Tibial nerve (tissue), 4 donors: ENCODE measurements at regions not wholly inside any gene's neighbourhood (a gene's known extent, or its start where the extent isn't known, plus 50 kb on each side); places are given as distances from the start of the nearest gene placed in this dataset.
"Not testable (repeated sequence)": the region's sequence is repeated elsewhere in the genome, so short reads cannot be mapped to it uniquely, and the experiment has no call there.

Experiments used
- DNase-seq, 2 donors: peaks; one replicate each; pipeline ENCODE4 v3.0.0-alpha.2; 2019; ENCODE audit warnings: low spot score in 2 of 2
- H3K27ac ChIP-seq, 4 donors: fragments of 200-600 bp; sonication (generic) in 3 of 4; one replicate each; pipeline ENCODE4 v1.5.1; 2017 to 2019; ENCODE audit warnings: mild to moderate bottlenecking in 1 of 4
- H3K27me3 ChIP-seq, 2 donors: fragments of 200-600 bp; sonication (generic) in 1 of 2; one replicate each; pipeline versions ENCODE4 v1.5.1 to v1.6.0; 2017 to 2019
- H3K36me3 ChIP-seq, 3 donors: fragments of 200-600 bp; sonication (generic); one replicate each; pipeline ENCODE4 v1.5.1; 2018 to 2019
- H3K4me1 ChIP-seq, 4 donors: fragments of 200-600 bp; sonication (generic) in 3 of 4; one replicate each; pipeline ENCODE4 v1.5.1; 2017 to 2019
- H3K4me3 ChIP-seq, 4 donors: fragments of 200-600 bp; sonication (generic) in 3 of 4; one replicate each; pipeline ENCODE4 v1.5.1; 2017 to 2019; ENCODE audit warnings: mild to moderate bottlenecking in 1 of 4, moderate library complexity in 1 of 4
- H3K9me3 ChIP-seq, 4 donors: fragments of 200-600 bp; sonication (generic) in 3 of 4; one replicate each; pipeline ENCODE4 v1.5.1; 2017 to 2019
- EP300 ChIP-seq, 2 donors: sonication (generic); formaldehyde crosslinking; IDR thresholded peaks; one replicate each; pipeline ENCODE4 v1.6.1; 2017; ENCODE audit warnings: antibody characterized with exemption in 2 of 2, mild to moderate bottlenecking in 1 of 2
- POLR2A ChIP-seq, 2 donors: fragments of 450-650 bp; IDR thresholded peaks; one replicate each; pipeline ENCODE4 v1.6.1; 2017; ENCODE audit warnings: antibody characterized with exemption in 2 of 2, mild to moderate bottlenecking in 2 of 2, moderate library complexity in 2 of 2
- WGBS, 2 donors: methylation state at CpG; one replicate each; pipeline ENCODE4 v1.1.5; 2018; 5-methylcytosine and 5-hydroxymethylcytosine counted together
- TF ChIP-seq, protein P1 (sequence below), 5 experiments: fragments of 200-600 bp in 3 of 5; fragments of 450-650 bp in 2 of 5; sonication (generic) in 3 of 5; IDR thresholded peaks; one replicate each; pipeline ENCODE4 v1.5.1; 2016 to 2019; ENCODE audit warnings: antibody characterized with exemption in 5 of 5, mild to moderate bottlenecking in 3 of 5, moderate library complexity in 2 of 5

DNA sequence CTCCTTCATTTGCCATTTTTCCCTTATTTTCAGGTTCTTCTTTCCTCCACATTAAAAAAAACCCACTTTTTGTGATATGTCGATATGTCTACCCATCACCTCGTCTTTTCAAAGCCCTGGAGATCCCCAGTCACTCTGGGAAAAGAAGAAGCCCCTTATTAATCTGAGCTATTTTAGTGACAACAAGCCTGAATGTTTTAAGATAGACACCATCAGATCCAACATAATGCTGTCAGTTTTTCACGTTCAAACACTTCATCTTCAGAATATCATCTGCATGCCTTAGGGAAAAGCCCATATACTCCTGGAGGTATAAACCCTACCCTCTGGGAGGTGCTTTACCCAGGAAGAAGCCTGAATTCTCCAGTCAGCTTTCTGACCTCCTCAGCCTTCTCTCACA, 464.0 kb upstream of the CDH4 start:
- Histone ChIP-seq H3K4me1 (peaks cover 0 to 16% (median 0%) of the 10 kb centered on the region in 4 donors), H3K36me3 (no peaks in the 10 kb centered on the region), H3K27ac (no peak overlapping the region), H3K9me3 (no peaks in the 10 kb centered on the region), H3K27me3 (no peaks in the 10 kb centered on the region), H3K4me3 (no peak overlapping the region)
- 76 to 78% methylated on average over 3 of the region's 3 CpGs for WGBS, 2 donors
- no peak for DNase-seq
- no peak for TF ChIP-seq EP300 (IDR thresholded peaks at IDR 0.05)
- TF ChIP-seq, protein P1, sequence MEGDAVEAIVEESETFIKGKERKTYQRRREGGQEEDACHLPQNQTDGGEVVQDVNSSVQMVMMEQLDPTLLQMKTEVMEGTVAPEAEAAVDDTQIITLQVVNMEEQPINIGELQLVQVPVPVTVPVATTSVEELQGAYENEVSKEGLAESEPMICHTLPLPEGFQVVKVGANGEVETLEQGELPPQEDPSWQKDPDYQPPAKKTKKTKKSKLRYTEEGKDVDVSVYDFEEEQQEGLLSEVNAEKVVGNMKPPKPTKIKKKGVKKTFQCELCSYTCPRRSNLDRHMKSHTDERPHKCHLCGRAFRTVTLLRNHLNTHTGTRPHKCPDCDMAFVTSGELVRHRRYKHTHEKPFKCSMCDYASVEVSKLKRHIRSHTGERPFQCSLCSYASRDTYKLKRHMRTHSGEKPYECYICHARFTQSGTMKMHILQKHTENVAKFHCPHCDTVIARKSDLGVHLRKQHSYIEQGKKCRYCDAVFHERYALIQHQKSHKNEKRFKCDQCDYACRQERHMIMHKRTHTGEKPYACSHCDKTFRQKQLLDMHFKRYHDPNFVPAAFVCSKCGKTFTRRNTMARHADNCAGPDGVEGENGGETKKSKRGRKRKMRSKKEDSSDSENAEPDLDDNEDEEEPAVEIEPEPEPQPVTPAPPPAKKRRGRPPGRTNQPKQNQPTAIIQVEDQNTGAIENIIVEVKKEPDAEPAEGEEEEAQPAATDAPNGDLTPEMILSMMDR (IDR thresholded peaks at IDR 0.05): no peak
- no peak for TF ChIP-seq POLR2A (IDR thresholded peaks at IDR 0.05)

DNA sequence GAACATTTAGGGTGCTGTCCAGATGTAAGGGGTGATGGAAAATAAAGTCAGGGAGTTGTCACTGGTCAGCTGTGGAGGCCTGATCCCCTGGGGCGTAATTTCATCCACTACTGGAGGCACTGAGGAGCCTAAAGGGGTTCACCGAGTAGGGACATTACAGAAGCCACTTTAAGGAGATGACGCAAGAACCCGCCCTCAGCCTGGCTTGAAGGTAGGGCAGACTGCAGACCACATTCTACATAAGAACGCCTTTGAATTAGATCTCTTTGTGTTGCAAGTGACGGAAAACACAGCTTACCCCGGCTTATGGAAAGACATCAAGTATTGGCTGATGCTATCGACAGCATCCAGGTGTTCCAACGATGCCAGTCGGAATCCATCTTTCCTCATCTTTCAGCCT, 462.7 kb upstream of the CDH4 start:
- 89 to 94% methylated on average over 10 of the region's 10 CpGs for WGBS, 2 donors

DNA sequence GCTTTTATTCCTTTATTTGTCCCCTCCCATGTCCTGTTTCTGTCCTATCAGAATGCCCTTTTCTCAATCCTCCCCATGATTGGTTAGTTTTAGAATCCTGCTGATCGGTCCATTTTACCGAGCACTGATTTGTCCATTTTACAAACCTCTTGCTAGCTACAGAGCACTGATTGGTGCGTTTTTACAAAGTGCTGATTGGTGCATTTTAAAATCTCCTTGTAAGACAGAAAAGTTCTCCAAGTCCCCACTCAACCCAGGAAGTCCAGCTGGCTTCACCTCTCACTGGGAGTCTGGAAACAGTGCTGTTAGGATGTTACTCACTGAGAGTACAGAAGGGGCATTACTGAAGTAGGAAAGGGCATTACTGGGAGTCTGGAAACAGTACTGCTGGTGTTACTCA, 461.7 kb upstream of the CDH4 start:
- peaks cover 0 to 16% (median 0%) of the 10 kb centered on the region in 4 donors for H3K4me1 ChIP-seq
- H3K27me3 ChIP-seq, H3K27ac ChIP-seq, H3K4me3 ChIP-seq, H3K36me3 ChIP-seq, DNase-seq, H3K9me3 ChIP-seq: not testable (repeated sequence)
- WGBS, 2 donors: 88 to 98% methylated on average over 3 of the region's 3 CpGs

More for the DNA sequence above, 462.7 kb upstream of the CDH4 start:
- Histone ChIP-seq H3K36me3 (no peaks in the 10 kb centered on the region), H3K27me3 (no peaks in the 10 kb centered on the region), H3K9me3 (no peaks in the 10 kb centered on the region), H3K27ac (no peak overlapping the region), H3K4me3 (no peak overlapping the region), H3K4me1 (peaks cover 0 to 16% (median 0%) of the 10 kb centered on the region in 4 donors)
- TF ChIP-seq, protein P1 (IDR thresholded peaks at IDR 0.05): no peak
- TF ChIP-seq EP300 (IDR thresholded peaks at IDR 0.05): no peak
- TF ChIP-seq POLR2A (IDR thresholded peaks at IDR 0.05): no peak
- DNase-seq: no peak

DNA sequence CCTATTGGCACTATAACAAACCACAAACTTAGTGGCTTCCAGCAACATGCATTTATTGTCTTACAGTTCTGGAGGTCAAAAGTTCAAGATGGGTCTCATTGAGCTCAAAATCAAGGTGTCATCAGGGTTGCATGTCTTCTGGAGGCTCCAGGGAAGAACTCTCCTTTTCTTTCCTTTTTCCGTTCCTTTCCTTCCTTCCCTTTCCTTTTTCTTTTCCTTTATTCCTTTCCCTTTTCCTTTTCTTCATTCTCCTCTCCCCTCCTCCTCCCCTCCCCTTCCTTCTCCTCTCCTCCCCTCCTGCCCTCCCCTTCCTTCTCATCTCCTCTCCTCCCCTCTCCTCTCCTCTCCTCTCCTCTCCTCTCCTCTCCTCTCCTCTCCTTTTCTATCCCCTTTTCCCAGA, 460.2 kb upstream of the CDH4 start:
- 92 to 100% methylated on average over 1 of the region's 1 CpG for WGBS, 2 donors
- TF ChIP-seq, protein P1 (IDR thresholded peaks at IDR 0.05): no peak
- TF ChIP-seq POLR2A (IDR thresholded peaks at IDR 0.05) (no peak), EP300 (IDR thresholded peaks at IDR 0.05) (no peak)
- H3K9me3 ChIP-seq: no peaks in the 10 kb centered on the region

DNA sequence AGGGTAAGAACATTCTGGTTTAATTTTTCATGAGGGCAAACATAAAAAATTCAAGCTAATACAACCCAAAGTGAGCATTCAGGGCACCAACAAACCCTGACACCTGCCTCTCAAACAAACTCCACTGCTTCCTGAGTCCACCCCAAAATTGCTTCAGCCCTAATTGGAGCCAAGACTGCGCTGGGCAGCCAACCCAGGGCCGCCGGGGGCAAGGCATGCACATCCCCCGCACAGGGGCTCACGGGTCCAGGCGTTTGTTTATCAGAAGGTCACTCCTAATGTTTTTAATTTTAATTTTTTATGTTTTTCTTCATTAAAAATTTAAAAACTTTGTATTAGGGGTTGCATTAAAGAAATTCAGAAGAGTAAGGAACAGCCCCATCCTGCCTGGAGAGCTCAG, 459.1 kb upstream of the CDH4 start:
- TF ChIP-seq EP300 (IDR thresholded peaks at IDR 0.05) (no peak), POLR2A (IDR thresholded peaks at IDR 0.05) (no peak)
- TF ChIP-seq, protein P1 (IDR thresholded peaks at IDR 0.05): no peak
- Histone ChIP-seq H3K4me1 (no peaks in the 10 kb centered on the region), H3K27me3 (no peaks in the 10 kb centered on the region), H3K9me3 (no peaks in the 10 kb centered on the region), H3K36me3 (no peaks in the 10 kb centered on the region), H3K4me3 (no peak overlapping the region), H3K27ac (no peak overlapping the region)
- no peak for DNase-seq
- 86 to 93% methylated on average over 6 of the region's 6 CpGs for WGBS, 2 donors

More for the DNA sequence above, 460.2 kb upstream of the CDH4 start:
- Histone ChIP-seq H3K27me3 (no peaks in the 10 kb centered on the region), H3K4me3 (no peak overlapping the region), H3K27ac (no peak overlapping the region), H3K4me1 (peaks cover 0 to 9% (median 0%) of the 10 kb centered on the region in 4 donors), H3K36me3 (no peaks in the 10 kb centered on the region)
- DNase-seq: no peak

DNA sequence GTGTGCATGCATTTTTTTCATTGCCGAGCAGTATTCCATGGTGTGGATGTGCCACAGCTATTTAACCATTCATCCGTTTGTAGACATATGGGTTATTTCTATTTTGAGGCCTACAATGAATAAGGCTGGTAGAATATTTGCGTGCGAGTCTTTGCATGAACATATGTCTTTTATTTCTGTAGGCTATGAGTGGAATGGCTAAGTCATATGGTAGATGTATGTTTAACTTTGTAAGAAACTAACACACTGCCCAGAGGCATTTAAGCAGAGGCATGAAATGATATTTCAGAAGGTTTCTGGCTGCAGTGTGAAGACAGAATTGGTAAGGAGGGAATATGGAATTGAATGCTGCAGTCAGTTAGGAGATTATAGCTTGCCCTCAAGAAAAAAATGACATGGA, 457.4 kb upstream of the CDH4 start:
- WGBS, 2 donors: 91 to 93% methylated on average over 4 of the region's 4 CpGs
- H3K27me3 ChIP-seq: no peaks in the 10 kb centered on the region
- TF ChIP-seq POLR2A (IDR thresholded peaks at IDR 0.05) (no peak), EP300 (IDR thresholded peaks at IDR 0.05) (no peak)
- TF ChIP-seq, protein P1 (IDR thresholded peaks at IDR 0.05): no peak
- no peaks in the 10 kb centered on the region for H3K4me1 ChIP-seq
- no peaks in the 10 kb centered on the region for H3K36me3 ChIP-seq
- no peak overlapping the region for H3K4me3 ChIP-seq
- no peak for DNase-seq
- no peak overlapping the region for H3K27ac ChIP-seq
- H3K9me3 ChIP-seq: peaks cover 0 to 4% (median 0%) of the 10 kb centered on the region in 4 donors
